ENCODE measurements at regions not wholly inside any gene's neighbourhood (a gene's known extent, or its start where the extent isn't known, plus 50 kb on each side); places are given as distances from the start of the nearest gene placed in this dataset.

GRCh38 chr7:7054252-7054830 lies 128.0 kb upstream of the C1GALT1 start:
- Mint-ChIP-seq H3K27me3 (ENCODE audit: unreplicated experiment) (peaks cover 10% of the 10 kb centered on the region), H3K36me3 (ENCODE audit: insufficient read depth, unreplicated experiment) (no peaks in the 10 kb centered on the region), H3K4me1 (ENCODE audit: low read depth, unreplicated experiment) (no peaks in the 10 kb centered on the region), H3K9me3 (ENCODE audit: low read depth, unreplicated experiment) (no peaks in the 10 kb centered on the region), H3K27ac (ENCODE audit: unreplicated experiment) (no peak overlapping the region), H3K4me3 (ENCODE audit: low read depth, unreplicated experiment) (no peak overlapping the region)
- BruUV-seq (replicated peaks) = no TSS peak
- CTCF ChIA-PET = no interaction called here
- no peak for DNase-seq
- no peak for TF ChIP-seq CTCF (IDR thresholded peaks at IDR 0.05; ENCODE audit: unreplicated experiment)
- intact Hi-C loops (cut with micrococcal nuclease; ENCODE audit: unreplicated experiment) = no loop called here

- no TSS peak for BruUV-seq (replicated peaks)
- Mint-ChIP-seq H3K4me1 (ENCODE audit: low read depth, unreplicated experiment) (no peaks in the 10 kb centered on the region), H3K27ac (ENCODE audit: unreplicated experiment) (no peak overlapping the region), H3K9me3 (ENCODE audit: low read depth, unreplicated experiment) (no peaks in the 10 kb centered on the region), H3K27me3 (ENCODE audit: unreplicated experiment) (peaks cover 23% of the 10 kb centered on the region), H3K36me3 (ENCODE audit: insufficient read depth, unreplicated experiment) (no peaks in the 10 kb centered on the region), H3K4me3 (ENCODE audit: low read depth, unreplicated experiment) (no peak overlapping the region)
- no peak for DNase-seq
- CTCF ChIA-PET = no interaction called here
- TF ChIP-seq CTCF (IDR thresholded peaks at IDR 0.05; ENCODE audit: unreplicated experiment) = no peak
- intact Hi-C loops (cut with micrococcal nuclease; ENCODE audit: unreplicated experiment) = no loop called here
These were observed 121.3 kb upstream of the C1GALT1 start for GRCh38 chr7:7060828-7061599.

- no peak overlapping the region for H3K27ac Mint-ChIP-seq (ENCODE audit: unreplicated experiment)
- TF ChIP-seq CTCF (IDR thresholded peaks at IDR 0.05; ENCODE audit: unreplicated experiment) = no peak
- no peaks in the 10 kb centered on the region for H3K4me1 Mint-ChIP-seq (ENCODE audit: low read depth, unreplicated experiment)
- H3K9me3 Mint-ChIP-seq (ENCODE audit: low read depth, unreplicated experiment) = no peaks in the 10 kb centered on the region
- no peaks in the 10 kb centered on the region for H3K36me3 Mint-ChIP-seq (ENCODE audit: insufficient read depth, unreplicated experiment)
- no TSS peak for BruUV-seq (replicated peaks)
- H3K27me3 Mint-ChIP-seq (ENCODE audit: unreplicated experiment) = peaks cover 27% of the 10 kb centered on the region
- H3K4me3 Mint-ChIP-seq (ENCODE audit: low read depth, unreplicated experiment) = no peak overlapping the region
- DNase-seq = no peak
- intact Hi-C loops (cut with micrococcal nuclease; ENCODE audit: unreplicated experiment) = no loop called here
- CTCF ChIA-PET = no interaction called here
These were observed 104.4 kb upstream of the C1GALT1 start for GRCh38 chr7:7077945-7078344.

GRCh38 chr7:7080802-7081201 lies 101.5 kb upstream of the C1GALT1 start:
- Mint-ChIP-seq H3K27me3 (ENCODE audit: unreplicated experiment) (peaks cover 32% of the 10 kb centered on the region), H3K36me3 (ENCODE audit: insufficient read depth, unreplicated experiment) (no peaks in the 10 kb centered on the region), H3K4me3 (ENCODE audit: low read depth, unreplicated experiment) (no peak overlapping the region), H3K4me1 (ENCODE audit: low read depth, unreplicated experiment) (no peaks in the 10 kb centered on the region), H3K9me3 (ENCODE audit: low read depth, unreplicated experiment) (no peaks in the 10 kb centered on the region), H3K27ac (ENCODE audit: unreplicated experiment) (no peak overlapping the region)
- intact Hi-C loops (cut with micrococcal nuclease; ENCODE audit: unreplicated experiment) = no loop called here
- BruUV-seq (replicated peaks) = no TSS peak
- no peak for TF ChIP-seq CTCF (IDR thresholded peaks at IDR 0.05; ENCODE audit: unreplicated experiment)
- CTCF ChIA-PET = no interaction called here
- no peak for DNase-seq

Data from Calu3 (cell line).